Activated gamma-delta T cell treated with Interleukin-2 at 50 U/mL for 16 hours (primary cell): ENCODE measurements at regions not wholly inside any gene's neighbourhood (a gene's known extent, or its start where the extent isn't known, plus 50 kb on each side); places are given as distances from the start of the nearest gene placed in this dataset.

Source experiments
- DNase-seq: peaks from one replicate; pipeline ENCODE4 v3.0.0-alpha.2; 2020

- no peak for DNase-seq
Observed at GRCh38 chr2:235265348-235265965, 228.4 kb upstream of the AGAP1 start.

DNA sequence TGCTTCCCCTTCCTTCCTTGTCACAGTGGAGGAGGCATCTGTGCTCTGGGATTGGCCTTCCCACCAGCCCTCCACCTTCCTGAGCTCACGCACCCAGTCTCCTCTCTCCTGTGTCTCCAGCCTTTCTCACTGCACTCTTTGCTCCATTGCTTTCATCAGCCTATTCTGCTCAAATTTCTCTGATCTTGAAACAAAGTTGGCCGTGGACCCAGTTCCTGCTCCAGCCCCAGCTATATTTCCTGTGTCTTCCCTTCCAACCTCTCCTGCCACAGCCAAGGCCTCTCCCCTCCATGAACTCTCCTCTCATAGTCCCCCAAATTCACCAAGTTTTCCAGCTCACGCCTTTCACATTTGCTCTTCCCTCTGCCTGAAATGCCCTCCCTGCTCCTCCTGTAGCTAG, 226.6 kb upstream of the AGAP1 start:
- DNase-seq = no peak

GRCh38 chr2:235268535-235268934, 225.3 kb upstream of the AGAP1 start:
- no peak for DNase-seq

GRCh38 chr2:235270291-235270690, 223.6 kb upstream of the AGAP1 start:
- no peak for DNase-seq

DNA sequence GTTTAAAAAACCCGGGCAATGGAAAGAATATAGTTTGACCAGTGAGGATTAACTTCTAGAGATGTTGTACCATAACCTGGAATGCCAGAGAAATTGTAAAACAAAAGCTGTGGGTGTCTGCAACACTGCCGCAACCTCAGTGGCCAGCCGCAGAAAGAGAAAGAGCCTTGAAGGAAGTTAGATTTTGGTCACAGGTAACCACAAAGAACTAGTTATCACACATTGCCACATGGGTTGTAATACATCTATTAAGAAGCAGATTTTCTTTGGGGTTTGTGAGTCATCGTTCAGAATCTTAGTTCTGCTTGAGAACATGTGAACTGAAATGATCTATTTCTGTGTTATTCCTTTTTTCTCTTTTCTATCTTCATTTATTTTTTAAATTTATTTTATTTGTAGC, 222.9 kb upstream of the AGAP1 start:
- DNase-seq = no peak

DNA sequence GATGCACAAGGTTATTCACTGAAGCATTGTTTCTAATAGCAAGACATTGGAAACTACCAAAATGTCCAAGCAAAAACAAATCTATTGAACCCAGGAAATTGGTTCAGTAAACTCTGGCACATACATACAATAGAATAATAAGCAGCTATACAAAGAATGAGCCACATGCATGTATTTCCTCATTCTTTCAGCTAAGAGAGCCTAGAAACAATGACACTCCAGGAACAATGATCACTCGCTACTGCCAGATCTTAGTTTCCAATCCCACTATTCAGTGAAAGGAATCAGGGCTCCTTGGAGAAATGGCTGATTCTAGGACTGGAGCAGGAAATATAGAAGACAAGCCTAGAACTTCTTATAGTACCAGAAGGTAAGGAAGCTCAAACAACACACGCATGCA, 221.9 kb upstream of the AGAP1 start:
- no peak for DNase-seq

DNA sequence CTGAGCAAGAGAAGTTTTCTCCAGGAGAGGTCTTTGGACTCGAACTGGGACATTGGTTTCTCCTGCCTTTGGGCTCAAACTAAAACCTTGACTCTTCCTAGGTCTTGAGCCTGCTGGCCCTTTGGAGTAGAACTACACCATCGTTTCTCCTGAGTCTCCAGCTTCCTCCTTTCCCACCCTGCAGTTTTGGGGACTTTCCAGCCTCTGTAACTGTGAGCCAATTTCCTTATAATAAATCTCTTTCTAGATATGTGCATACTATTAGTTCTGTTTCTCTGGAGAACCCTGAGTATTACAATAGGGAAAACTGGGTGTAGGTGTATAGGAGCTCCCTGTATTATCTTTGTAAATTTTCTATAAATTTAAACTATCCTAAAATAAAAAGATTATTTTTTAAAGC, 219.8 kb upstream of the AGAP1 start:
- DNase-seq = no peak

GRCh38 chr2:235277485-235277884, 216.4 kb upstream of the AGAP1 start:
- no peak for DNase-seq

- DNase-seq = no peak
Observed at GRCh38 chr2:235278771-235279355, 215.0 kb upstream of the AGAP1 start.

DNA sequence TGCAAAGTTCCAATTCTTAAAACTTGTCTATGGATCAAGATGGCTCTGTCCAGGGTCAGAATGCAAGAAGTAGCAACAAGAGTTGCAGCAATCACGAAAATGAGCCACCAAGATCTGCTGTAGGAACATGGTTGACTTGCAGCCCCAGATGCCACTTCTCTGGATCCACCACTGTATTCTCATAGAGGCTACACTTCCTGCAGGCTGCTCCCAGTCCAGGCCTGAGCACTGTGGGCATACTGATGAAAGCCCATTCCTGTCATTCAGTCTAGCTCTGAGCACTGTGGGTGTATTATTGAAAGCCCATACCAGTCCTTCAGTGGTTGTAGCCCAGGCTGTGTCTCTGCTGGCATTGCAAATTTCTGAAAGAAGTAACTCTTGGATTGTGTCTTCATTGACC, 213.9 kb upstream of the AGAP1 start:
- DNase-seq = no peak

- DNase-seq = no peak
Observed at GRCh38 chr2:235283246-235283645, 210.6 kb upstream of the AGAP1 start.

GRCh38 chr2:235286622-235287374, 207.0 kb upstream of the AGAP1 start:
- no peak for DNase-seq

DNA sequence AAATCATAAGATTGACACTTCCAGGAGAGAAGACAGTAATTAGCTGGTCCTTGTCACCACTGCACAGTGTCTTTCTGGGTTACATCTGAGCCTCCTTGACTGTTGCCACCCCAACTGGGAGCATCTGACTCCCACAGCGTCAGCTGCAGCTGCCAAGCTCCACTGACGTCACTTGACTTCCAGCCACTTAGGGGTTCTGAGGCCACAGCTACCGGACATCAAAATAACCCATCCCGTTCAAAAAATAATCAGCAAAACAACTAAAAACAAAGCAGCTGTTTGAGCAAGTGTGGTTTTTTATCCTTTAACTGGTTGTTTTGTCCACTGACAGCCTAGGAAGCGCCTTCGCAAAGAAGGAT, 206.5 kb upstream of the AGAP1 start:
- no peak for DNase-seq

DNA sequence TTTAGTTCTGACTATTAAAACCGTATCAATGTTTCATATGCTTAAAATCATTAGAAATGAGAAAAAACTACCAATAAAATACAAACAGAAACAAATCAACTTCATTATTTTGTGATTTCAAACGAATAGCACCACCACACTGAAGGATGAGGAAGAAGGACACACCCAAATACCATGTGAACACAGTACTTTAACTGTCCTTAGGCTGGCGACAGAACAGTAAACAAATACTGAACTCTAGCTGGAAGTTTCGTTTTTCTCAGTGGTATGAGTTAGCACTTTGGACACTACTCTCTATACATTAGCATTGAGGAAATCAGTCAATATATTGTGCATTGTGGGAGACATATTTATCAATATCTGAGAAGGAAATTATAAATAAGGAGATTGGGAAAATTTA, 202.4 kb upstream of the AGAP1 start:
- DNase-seq = no peak

DNA sequence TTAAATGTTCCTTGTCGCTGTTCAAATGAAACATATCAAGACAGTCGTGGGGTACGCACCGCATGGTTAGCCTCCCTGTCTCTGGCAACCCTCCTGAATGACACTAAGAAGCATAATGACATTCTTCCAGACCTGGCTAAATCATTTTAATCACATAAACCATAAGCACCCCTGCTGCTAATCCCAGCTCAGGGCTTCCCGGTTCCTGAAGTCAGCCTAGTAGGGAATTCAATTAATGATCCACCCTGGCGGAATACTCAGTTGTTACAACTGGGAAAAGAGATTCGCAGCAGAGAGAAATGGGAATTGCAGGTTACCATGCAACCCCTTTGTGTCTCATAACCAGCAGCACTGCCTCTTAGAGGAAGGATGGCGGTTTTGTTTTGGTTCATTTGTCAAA, 200.8 kb upstream of the AGAP1 start:
- DNase-seq = no peak

DNA sequence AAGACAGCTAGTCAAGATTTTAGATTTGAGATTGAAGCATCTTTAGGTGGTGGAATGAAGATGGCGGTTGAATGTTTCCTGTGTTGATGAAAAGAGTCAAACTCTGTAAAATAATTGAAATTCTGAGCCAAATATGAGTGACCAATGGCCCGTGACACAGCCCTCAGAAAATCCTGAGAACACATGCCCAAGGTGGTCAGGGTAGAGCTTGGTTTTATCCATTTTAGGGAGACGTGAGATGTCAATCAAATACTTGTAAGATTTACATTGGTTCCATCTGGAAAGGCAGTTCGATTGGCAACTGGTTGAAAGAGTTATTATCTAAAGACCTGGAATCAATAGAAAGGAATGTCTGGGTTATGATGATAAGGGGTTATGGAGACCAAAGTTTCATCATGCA, 198.0 kb upstream of the AGAP1 start:
- no peak for DNase-seq

GRCh38 chr2:235300368-235301201, 193.3 kb upstream of the AGAP1 start:
- no peak for DNase-seq

- DNase-seq = no peak
Observed at GRCh38 chr2:235301202-235302076, 192.4 kb upstream of the AGAP1 start.

DNA sequence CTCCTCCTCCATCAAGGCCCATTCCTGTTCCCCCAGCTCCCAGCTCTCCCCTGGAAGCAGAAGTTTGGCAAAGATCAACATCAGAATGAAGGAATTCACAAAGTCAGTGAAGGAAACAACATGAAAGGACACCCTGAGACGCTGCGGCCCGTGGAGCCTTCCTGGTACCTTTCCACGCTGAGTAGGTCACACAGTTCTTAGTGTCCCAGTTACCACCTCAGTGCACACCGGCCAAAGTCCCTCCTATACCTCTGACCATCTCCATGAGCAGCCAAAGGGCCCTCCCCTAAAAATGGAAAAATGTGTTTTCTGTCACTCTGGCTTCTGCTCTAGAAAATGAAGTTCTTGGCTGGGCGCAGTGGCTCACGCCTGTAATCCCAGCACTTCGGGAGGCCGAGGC, 191.6 kb upstream of the AGAP1 start:
- no peak for DNase-seq

- DNase-seq = no peak
Observed at GRCh38 chr2:235303499-235304291, 190.1 kb upstream of the AGAP1 start.

DNA sequence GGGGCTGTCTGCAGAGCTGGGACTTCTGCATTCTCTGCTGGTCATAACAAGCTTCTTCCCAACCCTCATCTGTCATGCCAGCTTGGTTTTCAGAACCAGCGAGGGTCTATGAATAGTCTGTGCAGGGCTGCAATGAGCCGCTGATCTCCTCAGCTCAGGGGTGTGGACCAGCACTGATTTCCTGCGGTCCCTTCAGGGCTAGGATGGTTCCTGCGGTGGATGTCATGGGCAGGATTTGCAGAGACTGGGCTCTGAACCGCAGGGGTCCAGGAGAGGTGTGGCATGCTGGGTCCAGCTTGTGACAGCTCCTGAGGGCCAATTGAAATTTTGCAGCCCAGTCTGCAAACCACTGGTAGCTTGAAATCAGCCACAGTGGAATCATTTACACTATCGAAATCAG, 188.2 kb upstream of the AGAP1 start:
- DNase-seq = no peak

DNA sequence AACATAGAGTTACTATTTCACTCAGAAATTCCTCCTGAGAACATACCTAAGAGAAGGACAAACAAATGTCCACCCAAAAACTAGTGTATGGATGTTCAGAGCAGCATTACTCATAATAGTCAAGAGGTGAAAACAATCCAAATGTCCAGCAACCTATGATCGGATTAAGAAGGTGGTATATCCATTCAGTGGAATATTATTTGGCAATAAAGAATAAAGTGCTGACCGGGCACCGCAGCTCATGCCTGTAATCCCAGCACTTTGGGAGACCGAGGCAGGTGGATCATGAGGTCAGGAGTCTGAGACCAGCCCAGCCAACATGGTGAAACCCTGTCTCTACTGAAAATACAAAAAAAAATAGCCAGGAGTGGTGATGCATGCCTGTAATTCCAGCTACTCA, 182.8 kb upstream of the AGAP1 start:
- no peak for DNase-seq
